K562 (cell line): ENCODE measurements at regions not wholly inside any gene's neighbourhood (a gene's known extent, or its start where the extent isn't known, plus 50 kb on each side); places are given as distances from the start of the nearest gene placed in this dataset.

ENCODE experiments used
- ATAC-seq: fragments of 200-7000 bp; cut with Tn5 transposase; 3 replicates; pipeline ENCODE4 v1.9.1; 2020; ENCODE audit warnings: moderate library complexity
- BruUV-seq: library from RNA; stranded (reverse); fragments of 400-500 nt; replicated peaks from 2 replicates; lab custom pipeline; 2021; lab: Mats Ljungman, UMichigan
- CTCF ChIA-PET: fragments of 300-600 bp; formaldehyde crosslinking; extraction: SDS; loops from one replicate; lab custom pipeline; 2021; ENCODE audit warnings: low intra/inter-chr PET ratio; lab: Yijun Ruan, JAX
- POLR2A ChIA-PET: fragments of 300-600, 350-650 bp; sonication (Branson Sonifier 250); formaldehyde crosslinking; extraction: SDS; loops from one replicate; lab custom pipeline; 2021; ENCODE audit warnings: antibody characterized with exemption, inconsistent platforms; lab: Yijun Ruan, JAX
- DNase-seq, 4 experiments: peaks; one replicate each; pipeline versions ENCODE4 v3.0.0 to v3.0.0-alpha.2; 2011 to 2018; ENCODE audit warnings: low spot score in 3 of 4, mixed read lengths in 3 of 4; ENCODE audit errors: extremely low read depth in 1 of 4
- FAIRE-seq: peaks from 2 replicates; lab custom pipeline; 2011; peaks lifted over from hg19 to GRCh38; lab: Jason Lieb, UNC
- H2AFZ ChIP-seq: 2 replicates; pipeline ENCODE4 v1.6.0; 2011; ENCODE audit warnings: low read depth, low read length, control low read depth, inconsistent platforms
- H3K27ac ChIP-seq: fragments of 200-600 bp; 3 replicates; pipeline ENCODE4 v1.8.0; 2011; ENCODE audit warnings: low read depth, mild to moderate bottlenecking, control low read depth, inconsistent platforms, low read length, moderate library complexity, mixed read lengths; ENCODE audit errors: extremely low read depth
- H3K27me3 ChIP-seq, 2 experiments: fragments of 300-600 bp in 1 of 2; 2 replicates in 1 of 2; 3 replicates in 1 of 2; pipeline versions ENCODE4 v1.6.0 to v1.8.0; 2011; ENCODE audit warnings: inconsistent platforms in 2 of 2, low read length in 2 of 2, mild to moderate bottlenecking in 1 of 2, mixed read lengths in 1 of 2, moderate library complexity in 1 of 2; ENCODE audit not compliant: control insufficient read depth in 2 of 2, insufficient read depth in 2 of 2
- H3K36me3 ChIP-seq: fragments of 300-600 bp; 3 replicates; pipeline ENCODE4 v1.8.0; 2011; ENCODE audit warnings: mild to moderate bottlenecking, low read length, inconsistent platforms; ENCODE audit not compliant: control insufficient read depth, insufficient read depth
- H3K4me1 ChIP-seq, 2 experiments: fragments of 200-600 bp in 1 of 2; replicated peaks in 1 of 2; 2 replicates in 1 of 2; 3 replicates in 1 of 2; pipeline versions ENCODE4 v1.5.1 to v1.8.0; 2011; ENCODE audit warnings: inconsistent platforms in 2 of 2, low read length in 2 of 2, mild to moderate bottlenecking in 1 of 2, mixed read lengths in 1 of 2, moderate library complexity in 1 of 2; ENCODE audit not compliant: control insufficient read depth in 2 of 2, insufficient read depth in 2 of 2
- H3K4me2 ChIP-seq: 2 replicates; pipeline ENCODE4 v1.6.1; 2011; ENCODE audit warnings: low read length, control low read depth, inconsistent platforms, mixed read lengths; ENCODE audit not compliant: insufficient read depth
- H3K4me3 ChIP-seq: fragments of 200-600 bp; sonication (generic), shearing (Covaris generic); 2 replicates; pipeline ENCODE4 v1.5.1; 2016; ENCODE audit warnings: control low read depth, inconsistent platforms
- H3K79me2 ChIP-seq: fragments of 200-600 bp; 3 replicates; pipeline ENCODE4 v1.8.0; 2011; ENCODE audit warnings: low read length, inconsistent platforms; ENCODE audit not compliant: control insufficient read depth, insufficient read depth
- H3K9ac ChIP-seq, 2 experiments: 2 replicates each; pipeline versions ENCODE4 v1.6.0 to v1.6.1; 2011; ENCODE audit warnings: low read depth in 2 of 2, low read length in 2 of 2, control low read depth in 1 of 2, inconsistent platforms in 1 of 2, mild to moderate bottlenecking in 1 of 2, mixed read lengths in 1 of 2; ENCODE audit not compliant: insufficient read depth in 1 of 2
- H3K9me1 ChIP-seq: one replicate; pipeline ENCODE4 v1.6.0; 2011; ENCODE audit warnings: inconsistent platforms, mild to moderate bottlenecking, low read length, moderate library complexity; ENCODE audit not compliant: control insufficient read depth, insufficient read depth
- H3K9me3 ChIP-seq: replicated peaks from 2 replicates; pipeline ENCODE4 v1.5.1; 2011; ENCODE audit warnings: low read depth, low read length, inconsistent platforms; ENCODE audit not compliant: control insufficient read depth, insufficient read depth
- H4K20me1 ChIP-seq: replicated peaks from 2 replicates; pipeline ENCODE4 v1.6.1; 2011; ENCODE audit warnings: low read length, inconsistent platforms, mixed read lengths; ENCODE audit not compliant: control insufficient read depth, insufficient read depth
- ARNT ChIP-seq, 2 experiments: fragments of 450-650 bp; IDR thresholded peaks; 2 replicates each; pipeline ENCODE4 v1.6.1; 2016; ENCODE audit warnings: mild to moderate bottlenecking in 1 of 2
- CBX2 ChIP-seq: fragments of 200-600 bp; sonication (generic); IDR thresholded peaks from one replicate; pipeline ENCODE4 v1.6.1; 2012; ENCODE audit warnings: mild to moderate bottlenecking, low read length, inconsistent platforms; ENCODE audit not compliant: insufficient read depth, poor library complexity, severe bottlenecking
- EGR1 ChIP-seq: fragments of 450-650 bp; conservative IDR thresholded peaks from 2 replicates; pipeline ENCODE4 v1.6.1; 2017; ENCODE audit warnings: mild to moderate bottlenecking
- FOXP4 ChIP-seq: sonication (generic); formaldehyde crosslinking; IDR thresholded peaks from 2 replicates; pipeline ENCODE4 v1.8.0; 2022; ENCODE audit warnings: mild to moderate bottlenecking, missing genetic modification reagents, borderline replicate concordance
- GATAD2B ChIP-seq: fragments of 450-650 bp; IDR thresholded peaks from 2 replicates; pipeline ENCODE4 v1.6.1; 2017; ENCODE audit warnings: mild to moderate bottlenecking, borderline replicate concordance
- HEY1 ChIP-seq: fragments of 250-450 bp; sonication (Bioruptor Pico); IDR thresholded peaks from 2 replicates; pipeline ENCODE4 v1.5.0; 2020; ENCODE audit warnings: mild to moderate bottlenecking, moderate library complexity, borderline replicate concordance
- KAT7 ChIP-seq: sonication (generic); formaldehyde crosslinking; IDR thresholded peaks from 2 replicates; pipeline ENCODE4 v1.8.0; 2022; ENCODE audit warnings: missing genetic modification reagents, mild to moderate bottlenecking, borderline replicate concordance
- MXI1 ChIP-seq: IDR thresholded peaks from 2 replicates; pipeline ENCODE4 v1.6.1; 2011; ENCODE audit warnings: low read depth, mild to moderate bottlenecking, improper control_type of control experiment, low read length
- NCOA6 ChIP-seq: fragments of 450-650 bp; IDR thresholded peaks from 2 replicates; pipeline ENCODE4 v1.6.1; 2017; ENCODE audit warnings: mild to moderate bottlenecking
- POLR2B ChIP-seq: fragments of 450-650 bp; IDR thresholded peaks from 2 replicates; pipeline ENCODE4 v1.6.1; 2018; ENCODE audit warnings: low read depth; ENCODE audit not compliant: partially characterized antibody
- SMARCB1 ChIP-seq: IDR thresholded peaks from 2 replicates; pipeline ENCODE4 v1.6.1; 2011; ENCODE audit warnings: improper control_type of control experiment, low read depth; ENCODE audit not compliant: insufficient read length
- SMC3 ChIP-seq: conservative IDR thresholded peaks from 2 replicates; pipeline ENCODE4 v1.6.1; 2011; ENCODE audit warnings: low read depth, low read length, improper control_type of control experiment; ENCODE audit not compliant: insufficient read depth
- YY1 ChIP-seq, 3 experiments: IDR thresholded peaks; 2 replicates each; pipeline ENCODE4 v1.6.1; 2011; ENCODE audit warnings: low read length in 2 of 3, mild to moderate bottlenecking in 2 of 3, moderate library complexity in 2 of 3, borderline replicate concordance in 1 of 3, control low read depth in 1 of 3, low read depth in 1 of 3; ENCODE audit not compliant: insufficient read depth in 3 of 3, insufficient replicate concordance in 2 of 3, control insufficient read depth in 1 of 3, insufficient read length in 1 of 3; ENCODE audit errors: extremely low read depth in 1 of 3
- ZNF121 ChIP-seq: sonication (generic); formaldehyde crosslinking; conservative IDR thresholded peaks from 2 replicates; pipeline ENCODE4 v1.8.0; 2022; ENCODE audit warnings: missing genetic modification reagents
- ZNF354B ChIP-seq: fragments of 250-450 bp; sonication (Bioruptor Pico); IDR thresholded peaks from 2 replicates; pipeline ENCODE4 v1.4.0; 2020
- ZNF445 ChIP-seq: fragments of 250-450 bp; sonication (Bioruptor Pico); IDR thresholded peaks from 2 replicates; pipeline ENCODE4 v1.4.0; 2020; ENCODE audit warnings: low read depth, mild to moderate bottlenecking, moderate library complexity
- ZNF561 ChIP-seq: fragments of 450-650 bp; formaldehyde crosslinking; conservative IDR thresholded peaks from 2 replicates; pipeline ENCODE4 v1.4.0; 2020; ENCODE audit warnings: mild to moderate bottlenecking, moderate library complexity
- ZNF717 ChIP-seq: fragments of 250-450 bp; sonication (Bioruptor Pico); IDR thresholded peaks from 2 replicates; pipeline ENCODE4 v1.5.0; 2021
- ZSCAN32 ChIP-seq: fragments of 450-650 bp; formaldehyde crosslinking; IDR thresholded peaks from 2 replicates; pipeline ENCODE4 v1.4.0; 2020; ENCODE audit warnings: mild to moderate bottlenecking, moderate library complexity
- WGBS: fragments of 100-300 bp; shearing (Covaris generic); methylation state at CpG from one replicate; pipeline ENCODE4 v1.1.6; 2016; ENCODE audit warnings: low coverage, mixed read lengths; ENCODE audit not compliant: insufficient coverage; ENCODE audit errors: missing lambda C conversion rate; 5-methylcytosine and 5-hydroxymethylcytosine counted together
- in situ Hi-C: fragments of 300-500 bp; cut with MboI; formaldehyde crosslinking; loops from 4 replicates; pipeline ENCODE4 v1.15.0; 2018; ENCODE audit warnings: inconsistent platforms, mixed read lengths
- intact Hi-C: fragments of 100-400 bp; cut with micrococcal nuclease; formaldehyde crosslinking; loops from 2 replicates; pipeline ENCODE4 v1.14.2; 2022
- TF ChIP-seq, protein P1 (sequence below): fragments of 250-450 bp; sonication (Bioruptor Pico); IDR thresholded peaks from 2 replicates; pipeline ENCODE4 v1.8.0; 2021; ENCODE audit warnings: mild to moderate bottlenecking, moderate library complexity

DNA sequence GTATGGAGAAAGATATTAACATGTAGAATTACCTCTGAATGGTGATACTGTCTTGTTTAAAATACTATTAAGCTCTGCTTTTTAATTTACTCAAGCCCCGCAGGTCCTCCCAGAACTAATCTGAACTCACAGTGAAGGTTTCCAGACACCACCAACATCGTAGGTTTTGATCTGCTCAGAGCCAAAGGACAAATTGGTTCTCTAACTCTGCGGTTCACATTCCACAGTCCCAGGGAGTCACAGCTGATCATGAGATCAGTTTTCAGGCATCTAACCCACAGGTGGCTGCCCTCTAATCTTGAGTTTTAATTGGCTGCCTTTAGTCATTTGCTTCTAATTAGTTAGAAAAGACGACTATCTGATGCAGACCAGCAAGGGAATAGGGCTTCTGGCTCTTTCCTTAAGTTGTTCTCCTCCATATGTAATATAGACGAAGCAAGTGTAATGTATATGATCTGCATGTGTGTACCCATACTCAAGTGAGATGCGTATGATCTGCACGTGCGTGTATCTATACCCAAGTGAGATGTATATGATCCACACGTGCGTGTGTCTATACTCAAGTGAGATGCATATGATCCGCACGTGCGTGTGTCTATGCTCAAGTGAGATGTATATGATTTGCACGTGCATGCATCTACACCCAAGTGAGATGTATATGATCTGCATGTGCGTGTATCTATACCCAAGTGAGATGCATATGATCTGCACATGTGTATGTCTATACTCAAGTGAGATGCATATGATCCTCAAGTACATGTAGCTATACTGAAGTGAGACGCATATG, 331.5 kb upstream of the NPVF start:
- CTCF ChIA-PET, result no interaction called here
- in situ Hi-C loops, result loop anchor here (5.0 kb wide), 3 partner anchors 172 to 297 kb away; no protein-coding TSS in a partner anchor
- FAIRE-seq, result no peak

More for the DNA sequence above, 331.5 kb upstream of the NPVF start:
- ATAC-seq (no peak), DNase-seq (no peak)
- H3K79me2 ChIP-seq, result no peaks in the 10 kb centered on the region
- TF ChIP-seq KAT7 (CRISPR knock-in tag), result no peak
- no peak for TF ChIP-seq CBX2
- TF ChIP-seq HEY1, result no peak
- no peak for TF ChIP-seq MXI1
- no peak for TF ChIP-seq ZSCAN32 (CRISPR knock-in tag)
- TF ChIP-seq SMARCB1, result no peak
- TF ChIP-seq, protein P1, sequence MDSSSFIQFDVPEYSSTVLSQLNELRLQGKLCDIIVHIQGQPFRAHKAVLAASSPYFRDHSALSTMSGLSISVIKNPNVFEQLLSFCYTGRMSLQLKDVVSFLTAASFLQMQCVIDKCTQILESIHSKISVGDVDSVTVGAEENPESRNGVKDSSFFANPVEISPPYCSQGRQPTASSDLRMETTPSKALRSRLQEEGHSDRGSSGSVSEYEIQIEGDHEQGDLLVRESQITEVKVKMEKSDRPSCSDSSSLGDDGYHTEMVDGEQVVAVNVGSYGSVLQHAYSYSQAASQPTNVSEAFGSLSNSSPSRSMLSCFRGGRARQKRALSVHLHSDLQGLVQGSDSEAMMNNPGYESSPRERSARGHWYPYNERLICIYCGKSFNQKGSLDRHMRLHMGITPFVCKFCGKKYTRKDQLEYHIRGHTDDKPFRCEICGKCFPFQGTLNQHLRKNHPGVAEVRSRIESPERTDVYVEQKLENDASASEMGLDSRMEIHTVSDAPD, result no peak
- TF ChIP-seq ARNT (IDR thresholded peaks at IDR 0.05), result no peak
- no peak for TF ChIP-seq GATAD2B
- no peak for TF ChIP-seq SMC3
- no peak for TF ChIP-seq ZNF561
- TF ChIP-seq NCOA6, result no peak
- TF ChIP-seq ZNF354B (CRISPR knock-in tag), result no peak
- no peak for TF ChIP-seq ZNF121 (CRISPR knock-in tag)
- no peak for TF ChIP-seq FOXP4 (CRISPR knock-in tag)
- TF ChIP-seq POLR2B, result no peak
- no peak for TF ChIP-seq YY1 (IDR thresholded peaks at IDR 0.05; ENCODE audit: borderline replicate concordance in 1 of 3, control insufficient read depth in 1 of 3, extremely low read depth in 1 of 3, insufficient read depth in 3 of 3, insufficient read length in 1 of 3, insufficient replicate concordance in 2 of 3, low read depth in 1 of 3, low read length in 2 of 3)
- TF ChIP-seq ZNF445 (CRISPR knock-in tag), result no peak
- no peak for TF ChIP-seq EGR1
- TF ChIP-seq ZNF717, result no peak
- H4K20me1 ChIP-seq, result no peaks in the 10 kb centered on the region
- no peaks in the 10 kb centered on the region for H3K9me1 ChIP-seq
- H3K27ac ChIP-seq, result no peak overlapping the region
- H3K9ac ChIP-seq, result no peak overlapping the region
- H3K36me3 ChIP-seq, result no peaks in the 10 kb centered on the region
- no peak overlapping the region for H3K4me3 ChIP-seq
- no peak overlapping the region for H3K4me2 ChIP-seq
- H2AFZ ChIP-seq, result no peak overlapping the region
- no TSS peak for BruUV-seq
- intact Hi-C loops, result no loop called here
- H3K4me1 ChIP-seq, result no peaks in the 10 kb centered on the region
- WGBS, result 4% methylated on average over 16 of the region's 16 CpGs
- no peaks in the 10 kb centered on the region for H3K9me3 ChIP-seq
- H3K27me3 ChIP-seq, result peaks cover 16 to 50% of the 10 kb centered on the region in 2 experiments; a peak in 4 of 5 replicates
- POLR2A ChIA-PET, result interaction anchor here (1.0 to 1.8 kb wide), 2 partner anchors 15 to 19 kb away, joined by 3 to 4 read pairs; no protein-coding TSS in a partner anchor
